ENCODE measurements at regions not wholly inside any gene's neighbourhood (a gene's known extent, or its start where the extent isn't known, plus 50 kb on each side); places are given as distances from the start of the nearest gene placed in this dataset.
A peak's percentile ranks its signal among the peaks of the same experiment; 100 is the strongest.

- DNase-seq (ENCODE audit: low read depth) = no peak
Observed at GRCh38 chr18:75587131-75587530, 159.6 kb upstream of the SMIM21 start.

GRCh38 chr18:75586130-75586889 is 158.8 kb upstream of the SMIM21 start:
- DNase-seq (ENCODE audit: low read depth) = no peak

- no peak for DNase-seq (ENCODE audit: low read depth)
Observed at GRCh38 chr18:75582940-75583339, 155.4 kb upstream of the SMIM21 start.

- DNase-seq (ENCODE audit: low read depth) = peak; percentile 52
Observed at GRCh38 chr18:75582406-75582821, 154.9 kb upstream of the SMIM21 start.

- peak; percentile 24 for DNase-seq (ENCODE audit: low read depth)
Observed at GRCh38 chr18:75581336-75582131, 154.0 kb upstream of the SMIM21 start.

GRCh38 chr18:75574187-75574586 is 146.7 kb upstream of the SMIM21 start:
- peak; percentile 14 for DNase-seq (ENCODE audit: low read depth)

GRCh38 chr18:75563150-75563549 is 135.6 kb upstream of the SMIM21 start:
- no peak for DNase-seq (ENCODE audit: low read depth)

GRCh38 chr18:75562216-75562615 is 134.7 kb upstream of the SMIM21 start:
- no peak for DNase-seq (ENCODE audit: low read depth)

- no peak for DNase-seq (ENCODE audit: low read depth)
Observed at GRCh38 chr18:75558790-75559189, 131.3 kb upstream of the SMIM21 start.

- DNase-seq (ENCODE audit: low read depth) = no peak
Observed at GRCh38 chr18:75556841-75557240, 129.3 kb upstream of the SMIM21 start.

GRCh38 chr18:75554644-75555185 is 127.2 kb upstream of the SMIM21 start:
- no peak for DNase-seq (ENCODE audit: low read depth)

- no peak for DNase-seq (ENCODE audit: low read depth)
Observed at GRCh38 chr18:75554176-75554575, 126.7 kb upstream of the SMIM21 start.

- DNase-seq (ENCODE audit: low read depth) = no peak
Observed at GRCh38 chr18:75553021-75553420, 125.5 kb upstream of the SMIM21 start.

- DNase-seq (ENCODE audit: low read depth) = no peak
Observed at GRCh38 chr18:75551071-75551470, 123.6 kb upstream of the SMIM21 start.

GRCh38 chr18:75548353-75548905 is 120.9 kb upstream of the SMIM21 start:
- DNase-seq (ENCODE audit: low read depth) = no peak

GRCh38 chr18:75546964-75547363 is 119.5 kb upstream of the SMIM21 start:
- DNase-seq (ENCODE audit: low read depth) = no peak

- no peak for DNase-seq (ENCODE audit: low read depth)
Observed at GRCh38 chr18:75545189-75545588, 117.7 kb upstream of the SMIM21 start.

- no peak for DNase-seq (ENCODE audit: low read depth)
Observed at GRCh38 chr18:75544496-75544895, 117.0 kb upstream of the SMIM21 start.

GRCh38 chr18:75544051-75544481 is 116.6 kb upstream of the SMIM21 start:
- DNase-seq (ENCODE audit: low read depth) = no peak

GRCh38 chr18:75538727-75539126 is 111.2 kb upstream of the SMIM21 start:
- DNase-seq (ENCODE audit: low read depth) = peak; percentile 48

GRCh38 chr18:75533950-75534349 is 106.4 kb upstream of the SMIM21 start:
- no peak for DNase-seq (ENCODE audit: low read depth)

GRCh38 chr18:75533209-75533608 is 105.7 kb upstream of the SMIM21 start:
- DNase-seq (ENCODE audit: low read depth) = no peak

Measured in stromal cell of bone marrow (primary cell).